ENCODE measurements at regions not wholly inside any gene's neighbourhood (a gene's known extent, or its start where the extent isn't known, plus 50 kb on each side); places are given as distances from the start of the nearest gene placed in this dataset.

- no peaks in the 10 kb centered on the region for H3K36me3 ChIP-seq (ENCODE audit: control insufficient read depth in 4 of 4, insufficient read depth in 3 of 4, low read depth in 1 of 4, low read length in 3 of 4)
- no peak overlapping the region for H3K27ac ChIP-seq (ENCODE audit: low read depth in 1 of 2, low read length in 2 of 2)
- H3K9me3 ChIP-seq (ENCODE audit: control insufficient read depth in 4 of 4, low read length in 3 of 4): no peaks in the 10 kb centered on the region
- no peak for DNase-seq (ENCODE audit: low spot score)
- no peaks in the 10 kb centered on the region for H3K4me1 ChIP-seq (ENCODE audit: control insufficient read depth in 4 of 4, insufficient read depth in 4 of 4, low read length in 3 of 4)
- WGBS: 60% methylated on average over 4 of the region's 4 CpGs
- TF ChIP-seq ZBTB33 (IDR thresholded peaks at IDR 0.05): no peak
- TF ChIP-seq NR2F2 (IDR thresholded peaks at IDR 0.05): no peak
- TF ChIP-seq ATF3 (IDR thresholded peaks at IDR 0.05): no peak
- no peak for TF ChIP-seq FOXA1 (IDR thresholded peaks at IDR 0.05)
- TF ChIP-seq GABPA (IDR thresholded peaks at IDR 0.05 in 1 of 2, conservative IDR thresholded peaks at IDR 0.05 in 1 of 2): no peak
- no peak for TF ChIP-seq YY1 (IDR thresholded peaks at IDR 0.05)
- no peak for TF ChIP-seq MAX (IDR thresholded peaks at IDR 0.05)
- TF ChIP-seq HNF4A (conservative IDR thresholded peaks at IDR 0.05): no peak
- TF ChIP-seq HNF4G (IDR thresholded peaks at IDR 0.05): no peak
- TF ChIP-seq RXRA (IDR thresholded peaks at IDR 0.05): no peak
- TF ChIP-seq FOXA2 (IDR thresholded peaks at IDR 0.05): no peak
- no peak for TF ChIP-seq TAF1 (conservative IDR thresholded peaks at IDR 0.05)
- no peak for TF ChIP-seq JUND (IDR thresholded peaks at IDR 0.05)
- no peaks in the 10 kb centered on the region for H3K27me3 ChIP-seq (ENCODE audit: control insufficient read depth in 4 of 4, insufficient read depth in 4 of 4, low read length in 3 of 4)
- H3K9ac ChIP-seq (ENCODE audit: low read depth in 1 of 2, low read length in 2 of 2): no peak overlapping the region
- no peak overlapping the region for H3K4me3 ChIP-seq (ENCODE audit: low read depth in 1 of 3, low read length in 3 of 3)
Observed at GRCh38 chr13:62418376-62418775, 1002.7 kb upstream of the PCDH20 start.

GRCh38 chr13:62407871-62408270 lies 992.2 kb upstream of the PCDH20 start:
- DNase-seq (ENCODE audit: low spot score): no peak
- Histone ChIP-seq H3K36me3 (ENCODE audit: control insufficient read depth in 4 of 4, insufficient read depth in 3 of 4, low read depth in 1 of 4, low read length in 3 of 4) (no peaks in the 10 kb centered on the region), H3K4me1 (ENCODE audit: control insufficient read depth in 4 of 4, insufficient read depth in 4 of 4, low read length in 3 of 4) (no peaks in the 10 kb centered on the region), H3K27ac (ENCODE audit: low read depth in 1 of 2, low read length in 2 of 2) (no peak overlapping the region), H3K27me3 (ENCODE audit: control insufficient read depth in 4 of 4, insufficient read depth in 4 of 4, low read length in 3 of 4) (no peaks in the 10 kb centered on the region), H3K9ac (ENCODE audit: low read depth in 1 of 2, low read length in 2 of 2) (no peak overlapping the region), H3K4me3 (ENCODE audit: low read depth in 1 of 3, low read length in 3 of 3) (no peak overlapping the region), H3K9me3 (ENCODE audit: control insufficient read depth in 4 of 4, low read length in 3 of 4) (no peaks in the 10 kb centered on the region)
- no peak for TF ChIP-seq FOXA1 (IDR thresholded peaks at IDR 0.05)
- no peak for TF ChIP-seq CTCF (IDR thresholded peaks at IDR 0.05; ENCODE audit: low read depth, low read length, missing input control)
- no peak for TF ChIP-seq REST (IDR thresholded peaks at IDR 0.05)
- no peak for TF ChIP-seq JUND (IDR thresholded peaks at IDR 0.05)
- no peak for TF ChIP-seq RAD21 (IDR thresholded peaks at IDR 0.05)
- TF ChIP-seq ZBTB33 (IDR thresholded peaks at IDR 0.05): no peak
- WGBS: 93% methylated on average over 5 of the region's 5 CpGs

Data from liver (tissue), 8 donors.